MM.1S (cell line): ENCODE measurements at regions not wholly inside any gene's neighbourhood (a gene's known extent, or its start where the extent isn't known, plus 50 kb on each side); places are given as distances from the start of the nearest gene placed in this dataset.

Experiments
- EZH2 ChIP-seq: fragments of 300-600 bp; sonication (generic); optimal IDR thresholded peaks from 2 replicates; pipeline ENCODE3; 2017; ENCODE audit warnings: low read depth, mild to moderate bottlenecking, antibody characterized with exemption, low read length, mixed read lengths
- TF ChIP-seq, protein P1 (sequence below): fragments of 300-600 bp; sonication (generic); IDR thresholded peaks from 2 replicates; pipeline ENCODE4 v1.5.1; 2016; ENCODE audit warnings: antibody characterized with exemption, low read length, mixed read lengths

- TF ChIP-seq, protein P1, sequence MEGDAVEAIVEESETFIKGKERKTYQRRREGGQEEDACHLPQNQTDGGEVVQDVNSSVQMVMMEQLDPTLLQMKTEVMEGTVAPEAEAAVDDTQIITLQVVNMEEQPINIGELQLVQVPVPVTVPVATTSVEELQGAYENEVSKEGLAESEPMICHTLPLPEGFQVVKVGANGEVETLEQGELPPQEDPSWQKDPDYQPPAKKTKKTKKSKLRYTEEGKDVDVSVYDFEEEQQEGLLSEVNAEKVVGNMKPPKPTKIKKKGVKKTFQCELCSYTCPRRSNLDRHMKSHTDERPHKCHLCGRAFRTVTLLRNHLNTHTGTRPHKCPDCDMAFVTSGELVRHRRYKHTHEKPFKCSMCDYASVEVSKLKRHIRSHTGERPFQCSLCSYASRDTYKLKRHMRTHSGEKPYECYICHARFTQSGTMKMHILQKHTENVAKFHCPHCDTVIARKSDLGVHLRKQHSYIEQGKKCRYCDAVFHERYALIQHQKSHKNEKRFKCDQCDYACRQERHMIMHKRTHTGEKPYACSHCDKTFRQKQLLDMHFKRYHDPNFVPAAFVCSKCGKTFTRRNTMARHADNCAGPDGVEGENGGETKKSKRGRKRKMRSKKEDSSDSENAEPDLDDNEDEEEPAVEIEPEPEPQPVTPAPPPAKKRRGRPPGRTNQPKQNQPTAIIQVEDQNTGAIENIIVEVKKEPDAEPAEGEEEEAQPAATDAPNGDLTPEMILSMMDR, result no peak
- TF ChIP-seq EZH2, result no peak
These were observed 726.9 kb downstream of the TNS3 start for GRCh38 chr7:46854958-46855473.
